ENCODE measurements at regions not wholly inside any gene's neighbourhood (a gene's known extent, or its start where the extent isn't known, plus 50 kb on each side); places are given as distances from the start of the nearest gene placed in this dataset.

DNA sequence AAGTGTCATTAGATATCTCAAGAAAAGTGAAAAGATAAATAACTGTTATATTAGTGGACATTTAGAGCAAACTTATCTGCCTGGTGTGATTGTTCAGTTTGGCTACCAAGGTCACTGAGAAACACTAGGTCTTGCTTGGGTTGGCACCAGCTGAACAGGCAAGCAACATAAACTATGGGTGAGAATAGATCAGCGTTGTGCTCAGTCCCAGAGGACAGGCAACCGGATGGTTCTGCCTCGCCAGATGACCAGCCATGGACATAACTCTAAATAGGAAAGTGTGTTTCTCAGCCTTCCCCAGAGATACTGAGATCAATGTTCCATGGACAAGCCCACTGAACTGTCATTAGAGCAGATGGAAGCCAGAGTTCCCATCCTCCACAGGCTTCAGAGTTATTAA, 203.4 kb upstream of the VRK2 start:
- TF ChIP-seq SNAI2 (CRISPR knock-in tag; IDR thresholded peaks at IDR 0.05) (no peak), ZNF565 (CRISPR knock-in tag; conservative IDR thresholded peaks at IDR 0.05; ENCODE audit: low read depth) (no peak), ZC3H10 (CRISPR knock-in tag; IDR thresholded peaks at IDR 0.05) (no peak), PPARA (CRISPR knock-in tag; IDR thresholded peaks at IDR 0.05; ENCODE audit: borderline replicate concordance) (no peak), ZNF8 (CRISPR knock-in tag; IDR thresholded peaks at IDR 0.05) (no peak), ZNF70 (CRISPR knock-in tag; IDR thresholded peaks at IDR 0.05) (no peak), GLIS3 (CRISPR knock-in tag; IDR thresholded peaks at IDR 0.05) (no peak), TCF4 (CRISPR knock-in tag; IDR thresholded peaks at IDR 0.05; ENCODE audit: borderline replicate concordance) (no peak), BACH2 (CRISPR knock-in tag; IDR thresholded peaks at IDR 0.05; ENCODE audit: borderline replicate concordance) (no peak), ZFP3 (CRISPR knock-in tag; IDR thresholded peaks at IDR 0.05) (no peak)
- TF ChIP-seq, protein P1, sequence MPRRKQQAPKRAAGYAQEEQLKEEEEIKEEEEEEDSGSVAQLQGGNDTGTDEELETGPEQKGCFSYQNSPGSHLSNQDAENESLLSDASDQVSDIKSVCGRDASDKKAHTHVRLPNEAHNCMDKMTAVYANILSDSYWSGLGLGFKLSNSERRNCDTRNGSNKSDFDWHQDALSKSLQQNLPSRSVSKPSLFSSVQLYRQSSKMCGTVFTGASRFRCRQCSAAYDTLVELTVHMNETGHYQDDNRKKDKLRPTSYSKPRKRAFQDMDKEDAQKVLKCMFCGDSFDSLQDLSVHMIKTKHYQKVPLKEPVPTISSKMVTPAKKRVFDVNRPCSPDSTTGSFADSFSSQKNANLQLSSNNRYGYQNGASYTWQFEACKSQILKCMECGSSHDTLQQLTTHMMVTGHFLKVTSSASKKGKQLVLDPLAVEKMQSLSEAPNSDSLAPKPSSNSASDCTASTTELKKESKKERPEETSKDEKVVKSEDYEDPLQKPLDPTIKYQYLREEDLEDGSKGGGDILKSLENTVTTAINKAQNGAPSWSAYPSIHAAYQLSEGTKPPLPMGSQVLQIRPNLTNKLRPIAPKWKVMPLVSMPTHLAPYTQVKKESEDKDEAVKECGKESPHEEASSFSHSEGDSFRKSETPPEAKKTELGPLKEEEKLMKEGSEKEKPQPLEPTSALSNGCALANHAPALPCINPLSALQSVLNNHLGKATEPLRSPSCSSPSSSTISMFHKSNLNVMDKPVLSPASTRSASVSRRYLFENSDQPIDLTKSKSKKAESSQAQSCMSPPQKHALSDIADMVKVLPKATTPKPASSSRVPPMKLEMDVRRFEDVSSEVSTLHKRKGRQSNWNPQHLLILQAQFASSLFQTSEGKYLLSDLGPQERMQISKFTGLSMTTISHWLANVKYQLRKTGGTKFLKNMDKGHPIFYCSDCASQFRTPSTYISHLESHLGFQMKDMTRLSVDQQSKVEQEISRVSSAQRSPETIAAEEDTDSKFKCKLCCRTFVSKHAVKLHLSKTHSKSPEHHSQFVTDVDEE (CRISPR knock-in tag; IDR thresholded peaks at IDR 0.05): no peak
- TF ChIP-seq, protein P2, sequence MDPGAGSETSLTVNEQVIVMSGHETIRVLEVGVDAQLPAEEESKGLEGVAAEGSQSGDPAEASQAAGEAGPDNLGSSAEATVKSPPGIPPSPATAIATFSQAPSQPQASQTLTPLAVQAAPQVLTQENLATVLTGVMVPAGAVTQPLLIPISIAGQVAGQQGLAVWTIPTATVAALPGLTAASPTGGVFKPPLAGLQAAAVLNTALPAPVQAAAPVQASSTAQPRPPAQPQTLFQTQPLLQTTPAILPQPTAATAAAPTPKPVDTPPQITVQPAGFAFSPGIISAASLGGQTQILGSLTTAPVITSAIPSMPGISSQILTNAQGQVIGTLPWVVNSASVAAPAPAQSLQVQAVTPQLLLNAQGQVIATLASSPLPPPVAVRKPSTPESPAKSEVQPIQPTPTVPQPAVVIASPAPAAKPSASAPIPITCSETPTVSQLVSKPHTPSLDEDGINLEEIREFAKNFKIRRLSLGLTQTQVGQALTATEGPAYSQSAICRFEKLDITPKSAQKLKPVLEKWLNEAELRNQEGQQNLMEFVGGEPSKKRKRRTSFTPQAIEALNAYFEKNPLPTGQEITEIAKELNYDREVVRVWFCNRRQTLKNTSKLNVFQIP (CRISPR knock-in tag; IDR thresholded peaks at IDR 0.05; ENCODE audit: borderline replicate concordance, low read depth): no peak
- TF ChIP-seq, protein P3, sequence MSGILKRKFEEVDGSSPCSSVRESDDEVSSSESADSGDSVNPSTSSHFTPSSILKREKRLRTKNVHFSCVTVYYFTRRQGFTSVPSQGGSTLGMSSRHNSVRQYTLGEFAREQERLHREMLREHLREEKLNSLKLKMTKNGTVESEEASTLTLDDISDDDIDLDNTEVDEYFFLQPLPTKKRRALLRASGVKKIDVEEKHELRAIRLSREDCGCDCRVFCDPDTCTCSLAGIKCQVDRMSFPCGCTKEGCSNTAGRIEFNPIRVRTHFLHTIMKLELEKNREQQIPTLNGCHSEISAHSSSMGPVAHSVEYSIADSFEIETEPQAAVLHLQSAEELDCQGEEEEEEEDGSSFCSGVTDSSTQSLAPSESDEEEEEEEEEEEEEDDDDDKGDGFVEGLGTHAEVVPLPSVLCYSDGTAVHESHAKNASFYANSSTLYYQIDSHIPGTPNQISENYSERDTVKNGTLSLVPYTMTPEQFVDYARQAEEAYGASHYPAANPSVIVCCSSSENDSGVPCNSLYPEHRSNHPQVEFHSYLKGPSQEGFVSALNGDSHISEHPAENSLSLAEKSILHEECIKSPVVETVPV (CRISPR knock-in tag; IDR thresholded peaks at IDR 0.05): no peak
- TF ChIP-seq, protein P4, sequence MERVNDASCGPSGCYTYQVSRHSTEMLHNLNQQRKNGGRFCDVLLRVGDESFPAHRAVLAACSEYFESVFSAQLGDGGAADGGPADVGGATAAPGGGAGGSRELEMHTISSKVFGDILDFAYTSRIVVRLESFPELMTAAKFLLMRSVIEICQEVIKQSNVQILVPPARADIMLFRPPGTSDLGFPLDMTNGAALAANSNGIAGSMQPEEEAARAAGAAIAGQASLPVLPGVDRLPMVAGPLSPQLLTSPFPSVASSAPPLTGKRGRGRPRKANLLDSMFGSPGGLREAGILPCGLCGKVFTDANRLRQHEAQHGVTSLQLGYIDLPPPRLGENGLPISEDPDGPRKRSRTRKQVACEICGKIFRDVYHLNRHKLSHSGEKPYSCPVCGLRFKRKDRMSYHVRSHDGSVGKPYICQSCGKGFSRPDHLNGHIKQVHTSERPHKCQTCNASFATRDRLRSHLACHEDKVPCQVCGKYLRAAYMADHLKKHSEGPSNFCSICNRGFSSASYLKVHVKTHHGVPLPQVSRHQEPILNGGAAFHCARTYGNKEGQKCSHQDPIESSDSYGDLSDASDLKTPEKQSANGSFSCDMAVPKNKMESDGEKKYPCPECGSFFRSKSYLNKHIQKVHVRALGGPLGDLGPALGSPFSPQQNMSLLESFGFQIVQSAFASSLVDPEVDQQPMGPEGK (CRISPR knock-in tag; IDR thresholded peaks at IDR 0.05; ENCODE audit: borderline replicate concordance): no peak
- TF ChIP-seq, protein P5, sequence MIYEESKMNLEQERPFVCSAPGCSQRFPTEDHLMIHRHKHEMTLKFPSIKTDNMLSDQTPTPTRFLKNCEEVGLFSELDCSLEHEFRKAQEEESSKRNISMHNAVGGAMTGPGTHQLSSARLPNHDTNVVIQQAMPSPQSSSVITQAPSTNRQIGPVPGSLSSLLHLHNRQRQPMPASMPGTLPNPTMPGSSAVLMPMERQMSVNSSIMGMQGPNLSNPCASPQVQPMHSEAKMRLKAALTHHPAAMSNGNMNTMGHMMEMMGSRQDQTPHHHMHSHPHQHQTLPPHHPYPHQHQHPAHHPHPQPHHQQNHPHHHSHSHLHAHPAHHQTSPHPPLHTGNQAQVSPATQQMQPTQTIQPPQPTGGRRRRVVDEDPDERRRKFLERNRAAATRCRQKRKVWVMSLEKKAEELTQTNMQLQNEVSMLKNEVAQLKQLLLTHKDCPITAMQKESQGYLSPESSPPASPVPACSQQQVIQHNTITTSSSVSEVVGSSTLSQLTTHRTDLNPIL (CRISPR knock-in tag; IDR thresholded peaks at IDR 0.05; ENCODE audit: low read depth): no peak
- ATAC-seq: no peak

DNA sequence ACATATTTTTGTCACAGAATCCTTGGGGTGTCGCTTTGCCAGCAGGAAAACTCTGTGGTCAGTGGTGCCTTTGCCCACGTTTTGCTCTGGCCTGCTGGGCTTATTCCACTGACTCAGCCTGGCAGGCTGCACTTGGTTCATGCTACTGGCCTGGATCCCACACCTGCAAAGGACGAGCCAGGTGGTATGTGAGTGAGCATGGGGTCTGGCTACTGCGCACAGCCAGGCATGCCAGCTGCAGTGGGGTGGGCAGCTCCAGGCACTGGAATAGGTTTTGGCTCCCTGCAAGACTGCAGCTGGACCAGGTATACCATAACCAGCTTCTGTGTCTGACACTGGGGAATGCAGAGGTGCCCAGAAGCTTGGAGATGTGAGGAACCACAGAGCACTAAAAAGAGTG, 197.9 kb upstream of the VRK2 start:
- no peak for ATAC-seq
- TF ChIP-seq, protein P3 (CRISPR knock-in tag; IDR thresholded peaks at IDR 0.05): no peak
- TF ChIP-seq ISL1 (CRISPR knock-in tag; IDR thresholded peaks at IDR 0.05): no peak
- TF ChIP-seq, protein P4 (CRISPR knock-in tag; IDR thresholded peaks at IDR 0.05; ENCODE audit: borderline replicate concordance): no peak
- no peak for TF ChIP-seq OSR1 (CRISPR knock-in tag; IDR thresholded peaks at IDR 0.05)
- TF ChIP-seq RARB (CRISPR knock-in tag; IDR thresholded peaks at IDR 0.05): no peak

All from SK-N-SH treated with all-trans-retinoic acid at 6 μM for 48 hours (cell line).